Omental fat pad (tissue), 3 donors: ENCODE measurements at regions not wholly inside any gene's neighbourhood (a gene's known extent, or its start where the extent isn't known, plus 50 kb on each side); places are given as distances from the start of the nearest gene placed in this dataset.

Experiments
- ATAC-seq: fragments of 150-250 bp; one replicate; pipeline ENCODE4 v1.9.1; 2016; ENCODE audit warnings: mild to moderate bottlenecking, moderate library complexity; ENCODE audit not compliant: low FRiP score
- DNase-seq: peaks from one replicate; pipeline ENCODE4 v3.0.0-alpha.2; 2019; ENCODE audit warnings: low spot score
- TF ChIP-seq, protein P1 (sequence below), 3 donors: fragments of 450-650 bp; IDR thresholded peaks; one replicate each; pipeline ENCODE4 v1.5.1; 2016 to 2017; ENCODE audit warnings: antibody characterized with exemption in 3 of 3, mild to moderate bottlenecking in 3 of 3, moderate library complexity in 2 of 3

DNA sequence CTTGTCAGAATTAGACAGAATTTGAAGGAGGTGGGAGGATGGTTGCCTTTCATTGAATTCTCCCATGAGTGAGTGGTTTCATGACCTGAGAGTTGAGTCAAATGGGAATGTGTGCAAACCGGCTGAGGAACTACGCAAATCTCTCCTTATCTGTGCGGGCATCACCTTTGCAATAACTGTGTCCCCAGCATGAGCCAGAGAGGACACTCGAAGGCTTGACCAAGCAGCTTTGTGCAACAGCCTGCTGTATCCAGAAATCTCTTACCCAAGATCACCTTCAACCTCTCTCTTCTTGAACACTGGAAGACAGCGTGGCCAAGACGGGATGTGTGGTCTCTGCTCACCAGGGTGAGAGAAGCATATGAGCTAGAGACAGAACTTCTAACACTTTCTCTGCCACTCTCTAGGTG lies 93.8 kb upstream of the IKZF1 start:
- TF ChIP-seq, protein P1, sequence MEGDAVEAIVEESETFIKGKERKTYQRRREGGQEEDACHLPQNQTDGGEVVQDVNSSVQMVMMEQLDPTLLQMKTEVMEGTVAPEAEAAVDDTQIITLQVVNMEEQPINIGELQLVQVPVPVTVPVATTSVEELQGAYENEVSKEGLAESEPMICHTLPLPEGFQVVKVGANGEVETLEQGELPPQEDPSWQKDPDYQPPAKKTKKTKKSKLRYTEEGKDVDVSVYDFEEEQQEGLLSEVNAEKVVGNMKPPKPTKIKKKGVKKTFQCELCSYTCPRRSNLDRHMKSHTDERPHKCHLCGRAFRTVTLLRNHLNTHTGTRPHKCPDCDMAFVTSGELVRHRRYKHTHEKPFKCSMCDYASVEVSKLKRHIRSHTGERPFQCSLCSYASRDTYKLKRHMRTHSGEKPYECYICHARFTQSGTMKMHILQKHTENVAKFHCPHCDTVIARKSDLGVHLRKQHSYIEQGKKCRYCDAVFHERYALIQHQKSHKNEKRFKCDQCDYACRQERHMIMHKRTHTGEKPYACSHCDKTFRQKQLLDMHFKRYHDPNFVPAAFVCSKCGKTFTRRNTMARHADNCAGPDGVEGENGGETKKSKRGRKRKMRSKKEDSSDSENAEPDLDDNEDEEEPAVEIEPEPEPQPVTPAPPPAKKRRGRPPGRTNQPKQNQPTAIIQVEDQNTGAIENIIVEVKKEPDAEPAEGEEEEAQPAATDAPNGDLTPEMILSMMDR (IDR thresholded peaks at IDR 0.05): no peak
- ATAC-seq: no peak
- no peak for DNase-seq

DNA sequence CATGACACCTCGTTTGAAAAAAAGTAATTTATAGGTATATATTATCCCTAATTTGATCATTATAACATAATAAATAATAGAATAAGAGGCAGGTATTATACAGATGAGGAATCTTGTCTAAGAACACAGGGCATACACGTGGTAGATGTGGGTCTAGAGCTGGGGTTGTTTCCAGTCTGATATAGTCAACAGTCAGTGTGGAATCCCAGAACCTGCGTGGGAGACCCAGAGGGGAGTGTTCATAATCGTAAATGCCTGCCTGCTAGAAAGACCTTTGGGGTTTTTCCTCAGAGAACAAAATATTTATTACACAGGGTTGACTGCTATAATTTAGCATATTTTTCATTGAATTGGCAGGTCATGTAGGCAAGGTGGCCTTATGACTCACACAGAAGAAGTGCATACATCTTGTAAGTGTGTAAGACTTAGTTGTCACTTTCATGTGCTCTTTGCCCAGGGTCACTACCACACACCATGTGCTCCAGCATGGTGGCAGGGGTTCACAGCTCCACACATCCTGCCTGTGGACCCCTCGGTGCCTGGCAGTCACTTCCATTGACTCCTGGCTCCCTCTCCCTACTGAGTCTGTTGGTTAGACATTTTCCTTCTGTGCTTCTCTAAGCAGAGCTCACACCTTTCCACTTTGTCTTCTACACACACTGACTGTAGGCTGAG lies 94.9 kb upstream of the IKZF1 start:
- TF ChIP-seq, protein P1 (IDR thresholded peaks at IDR 0.05): no peak
- ATAC-seq: no peak
- no peak for DNase-seq

DNA sequence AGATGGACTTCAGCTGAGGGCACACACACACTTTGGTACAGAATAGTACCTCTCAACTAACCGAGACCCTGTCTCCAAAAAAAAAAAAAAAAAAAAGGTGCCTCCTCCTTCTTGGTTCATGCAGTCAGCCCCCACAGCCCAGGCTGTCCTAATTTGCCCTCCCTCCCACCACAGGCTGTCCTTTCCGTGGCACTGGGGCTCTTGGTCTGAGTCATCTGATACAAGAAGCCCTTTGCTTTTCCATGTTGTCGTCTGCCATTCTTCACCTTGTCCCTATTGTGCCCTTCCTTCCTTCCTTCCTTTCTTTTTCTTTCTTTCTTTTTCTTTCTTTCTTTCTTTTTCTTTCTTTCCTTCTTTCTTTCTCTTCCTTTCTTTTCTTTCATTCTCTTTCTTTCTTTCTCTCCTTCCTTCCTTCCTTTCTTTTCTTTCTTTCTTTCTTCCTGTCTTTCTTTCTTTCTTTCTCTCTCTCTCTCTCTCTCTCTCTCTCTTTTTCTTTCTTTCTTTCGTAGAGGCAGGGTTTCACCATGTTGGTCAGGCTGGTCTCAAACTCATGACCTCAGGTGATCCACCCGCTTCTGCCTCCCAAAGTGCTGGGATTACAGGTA lies 96.0 kb upstream of the IKZF1 start:
- ATAC-seq (no peak), DNase-seq (no peak)

DNA sequence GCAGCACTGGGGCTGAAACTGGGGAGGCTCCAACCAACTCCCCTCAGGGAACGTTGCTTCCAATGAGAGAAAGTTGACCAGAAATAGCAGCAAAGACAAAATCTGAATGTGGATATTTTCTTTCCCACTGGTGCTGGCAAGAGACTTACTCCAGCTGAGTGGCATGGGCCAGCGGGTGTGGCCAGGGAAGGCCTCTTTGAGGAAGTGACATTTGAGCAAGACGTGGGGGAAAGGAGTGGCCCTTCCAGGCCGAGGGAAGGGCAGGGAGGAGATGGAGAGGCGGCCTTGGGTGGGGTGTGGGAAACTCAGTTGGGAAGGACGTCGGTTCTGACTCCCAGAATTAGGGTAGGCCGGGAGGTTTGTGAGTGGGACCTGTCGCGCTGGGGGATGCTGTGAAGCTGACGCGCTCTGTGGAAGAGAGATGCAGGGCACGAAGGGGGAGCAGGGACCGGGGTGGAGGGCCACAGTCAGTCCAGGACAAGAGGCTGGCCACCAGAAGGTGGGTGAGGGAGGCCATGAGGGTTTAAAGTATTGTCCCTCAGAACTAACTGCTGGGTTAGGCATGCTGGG lies 96.7 kb upstream of the IKZF1 start:
- no peak for DNase-seq
- TF ChIP-seq, protein P1 (IDR thresholded peaks at IDR 0.05): no peak
- ATAC-seq: no peak

More for the DNA sequence above, 96.0 kb upstream of the IKZF1 start:
- TF ChIP-seq, protein P1 (IDR thresholded peaks at IDR 0.05): no peak

DNA sequence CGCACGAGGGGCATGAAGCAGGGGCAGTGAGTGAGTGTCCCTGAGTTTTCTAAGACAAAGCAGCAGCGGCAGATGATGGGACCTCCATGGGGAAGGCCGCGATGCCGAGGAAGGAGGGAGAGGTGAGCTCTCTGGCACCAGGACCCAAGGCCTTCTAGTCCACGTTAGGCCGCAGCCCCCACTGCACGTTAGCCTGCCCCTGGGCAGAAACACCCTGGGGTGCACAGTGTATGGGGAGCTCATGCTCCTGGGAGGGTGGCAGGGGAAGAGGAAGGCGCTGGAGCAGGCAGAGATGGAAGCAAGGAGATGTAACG lies 97.3 kb upstream of the IKZF1 start:
- no peak for ATAC-seq

DNA sequence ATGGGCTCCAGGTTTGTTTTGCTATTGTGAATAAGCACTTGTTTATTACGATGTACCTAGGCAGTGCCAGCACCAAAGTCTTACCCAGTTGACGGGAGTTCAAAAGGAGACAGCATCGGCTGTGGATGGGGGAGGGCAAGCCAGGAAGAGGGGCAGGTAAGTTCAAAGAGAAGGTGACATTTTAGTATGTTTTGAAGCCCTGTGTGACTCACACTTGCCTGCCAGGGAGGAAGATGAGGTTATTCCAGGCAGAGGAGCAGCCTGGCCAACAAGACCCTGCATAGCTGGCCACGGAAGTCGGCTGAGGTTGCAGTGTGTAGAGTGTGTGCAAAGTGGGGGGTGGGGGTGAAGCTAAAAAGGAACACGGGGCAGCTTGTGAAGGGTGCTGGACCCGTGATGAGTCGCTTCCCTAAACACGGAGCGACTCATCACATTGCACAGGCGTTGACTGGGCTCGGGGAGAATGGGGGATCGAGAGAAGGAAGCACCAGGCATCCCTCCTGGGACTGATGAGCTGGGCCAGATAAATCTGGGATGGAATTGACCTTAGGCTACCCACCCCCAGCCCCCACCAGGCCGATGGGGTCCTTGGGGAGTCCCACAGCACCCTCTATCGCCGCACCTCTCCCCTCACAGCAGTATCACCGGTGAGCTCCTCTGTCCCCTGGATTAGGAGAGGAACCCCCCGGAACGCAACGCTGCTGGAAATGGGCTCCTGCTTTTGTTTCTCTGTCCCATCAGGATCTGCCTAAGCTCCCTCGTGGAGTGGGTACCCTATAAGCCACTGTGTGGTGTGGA lies 97.9 kb upstream of the IKZF1 start:
- no peak for ATAC-seq
- TF ChIP-seq, protein P1 (IDR thresholded peaks at IDR 0.05): no peak
- DNase-seq: no peak

More for the DNA sequence above, 97.3 kb upstream of the IKZF1 start:
- no peak for DNase-seq
- TF ChIP-seq, protein P1 (IDR thresholded peaks at IDR 0.05): no peak
